OCI-LY3 (cell line): ENCODE measurements at regions not wholly inside any gene's neighbourhood (a gene's known extent, or its start where the extent isn't known, plus 50 kb on each side); places are given as distances from the start of the nearest gene placed in this dataset.

Source experiments
- H2AFZ ChIP-seq: fragments of 200-600, 300-600 bp; shearing (Covaris generic); 2 replicates; pipeline ENCODE4 v1.6.0; 2014; ENCODE audit warnings: antibody characterized with exemption, low read depth, low read length
- H3K27ac ChIP-seq: fragments of 200-600, 300-600 bp; sonication (generic); 2 replicates; pipeline ENCODE4 v1.5.1; 2014; ENCODE audit warnings: mild to moderate bottlenecking, low read length, moderate library complexity, mixed read lengths
- H3K27me3 ChIP-seq: fragments of 200-600, 300-600 bp; sonication (generic); 2 replicates; pipeline ENCODE4 v1.6.1; 2014; ENCODE audit warnings: low read depth, low read length, mixed read lengths
- H3K36me3 ChIP-seq: fragments of 200-600, 300-600 bp; sonication (generic); replicated peaks from 2 replicates; pipeline ENCODE3; 2014; ENCODE audit warnings: low read depth, low read length, mixed read lengths
- H3K4me1 ChIP-seq: fragments of 300-600, 200-600 bp; sonication (generic); 2 replicates; pipeline ENCODE4 v1.6.1; 2014; ENCODE audit warnings: low read length, mixed read lengths
- H3K4me2 ChIP-seq: fragments of 200-600, 300-600 bp; sonication (generic); 2 replicates; pipeline ENCODE4 v1.6.1; 2014; ENCODE audit warnings: low read length, mixed read lengths
- H3K4me3 ChIP-seq: fragments of 300-600, 200-600 bp; sonication (generic); 2 replicates; pipeline ENCODE4 v1.5.1; 2014; ENCODE audit warnings: antibody characterized with exemption, mild to moderate bottlenecking, low read length, moderate library complexity
- H3K79me2 ChIP-seq: fragments of 300-600, 200-600 bp; shearing (Covaris generic); 2 replicates; pipeline ENCODE4 v1.6.1; 2014; ENCODE audit warnings: mild to moderate bottlenecking, low read length, mixed read lengths
- H3K9ac ChIP-seq: fragments of 300-600, 200-600 bp; shearing (Covaris generic); 2 replicates; pipeline ENCODE4 v1.6.0; 2014; ENCODE audit warnings: mild to moderate bottlenecking, low read length, moderate library complexity
- H3K9me3 ChIP-seq: fragments of 200-600, 300-600 bp; shearing (Covaris generic); 2 replicates; pipeline ENCODE4 v1.6.1; 2014; ENCODE audit warnings: low read length, mixed read lengths; ENCODE audit not compliant: insufficient read depth
- H4K20me1 ChIP-seq: fragments of 200-600, 300-600 bp; sonication (generic); 2 replicates; pipeline ENCODE4 v1.6.1; 2016; ENCODE audit warnings: low read length, mixed read lengths; ENCODE audit not compliant: insufficient read depth
- CTCF ChIP-seq: fragments of 200-600, 300-600 bp; sonication (generic); IDR thresholded peaks from 2 replicates; pipeline ENCODE4 v1.5.1; 2014; ENCODE audit warnings: antibody characterized with exemption, low read length, low read depth
- EZH2phosphoT487 ChIP-seq: fragments of 200-600 bp; shearing (Covaris generic); IDR thresholded peaks from 2 replicates; pipeline ENCODE4 v1.6.1; 2018; ENCODE audit warnings: antibody characterized with exemption, mixed run types, low read depth

DNA sequence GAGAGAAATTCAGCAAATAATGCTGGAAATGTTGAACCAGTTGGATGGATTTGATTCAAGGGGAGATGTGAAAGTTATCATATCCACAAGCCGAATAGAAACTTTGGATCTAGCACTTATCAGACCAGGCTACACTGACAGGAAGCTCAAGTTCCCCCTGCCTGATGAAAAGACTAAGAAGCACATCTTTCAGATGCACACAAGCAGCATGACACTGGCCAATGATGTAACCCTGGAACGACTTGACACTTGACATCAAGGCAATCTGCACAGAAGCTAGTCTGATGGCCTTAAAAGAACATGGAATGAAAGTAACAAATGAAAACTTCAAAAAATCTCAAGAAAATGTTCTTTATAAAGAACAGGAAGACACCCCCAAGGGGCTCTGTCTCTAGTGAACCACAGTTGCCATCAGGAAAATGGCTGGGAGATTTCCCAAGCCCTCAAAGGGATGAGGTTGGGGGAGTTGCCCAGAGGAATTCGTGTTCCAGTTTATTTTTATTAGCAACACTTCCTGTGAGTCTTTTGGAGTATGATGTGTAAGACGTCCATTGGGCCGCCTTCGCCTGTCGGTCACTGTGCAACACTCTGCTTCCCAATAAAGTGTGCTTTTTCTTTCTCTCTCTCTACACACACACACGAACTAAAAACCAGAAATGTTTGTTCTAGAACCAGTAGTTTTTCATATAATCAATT, 200.0 kb downstream of the HIBADH start:
- Histone ChIP-seq H2AFZ (no peak overlapping the region), H3K9ac (no peak overlapping the region), H3K36me3 (no peaks in the 10 kb centered on the region), H4K20me1 (no peaks in the 10 kb centered on the region), H3K79me2 (no peaks in the 10 kb centered on the region), H3K9me3 (no peaks in the 10 kb centered on the region), H3K27me3 (peaks cover 6% of the 10 kb centered on the region), H3K27ac (no peak overlapping the region), H3K4me1 (no peaks in the 10 kb centered on the region), H3K4me3 (no peak overlapping the region), H3K4me2 (no peak overlapping the region)
- TF ChIP-seq EZH2phosphoT487, result no peak

DNA sequence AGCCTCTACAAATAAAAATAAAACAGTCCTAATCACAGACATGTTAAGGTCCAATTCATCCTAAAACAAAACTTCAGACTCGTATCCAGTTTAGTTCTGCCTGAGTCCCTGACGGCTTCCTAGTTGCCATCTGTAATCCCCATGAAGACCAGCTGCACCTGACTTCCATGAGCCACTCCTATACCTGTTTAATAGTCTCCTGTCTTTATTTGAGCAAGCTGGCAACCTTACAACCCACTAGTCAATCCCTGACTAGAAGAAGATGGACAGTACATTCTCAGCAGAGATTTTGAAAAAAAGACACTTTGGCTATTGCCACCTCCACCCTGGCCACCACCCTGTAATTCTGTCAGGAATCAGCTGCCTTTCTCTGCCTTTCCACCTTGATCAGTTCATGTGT, 197.7 kb downstream of the HIBADH start:
- Histone ChIP-seq H3K9me3 (no peaks in the 10 kb centered on the region), H3K79me2 (no peaks in the 10 kb centered on the region), H2AFZ (no peak overlapping the region), H3K4me2 (no peak overlapping the region), H4K20me1 (no peaks in the 10 kb centered on the region), H3K36me3 (no peaks in the 10 kb centered on the region), H3K4me3 (no peak overlapping the region), H3K27ac (no peak overlapping the region), H3K9ac (no peak overlapping the region), H3K4me1 (no peaks in the 10 kb centered on the region), H3K27me3 (peaks cover 6% of the 10 kb centered on the region)
- TF ChIP-seq CTCF (no peak), EZH2phosphoT487 (no peak)

- no peaks in the 10 kb centered on the region for H3K9me3 ChIP-seq
- no peak for TF ChIP-seq CTCF
- TF ChIP-seq EZH2phosphoT487, result no peak
Measured at GRCh38 chr7:27466703-27467102, 196.0 kb downstream of the HIBADH start.

DNA sequence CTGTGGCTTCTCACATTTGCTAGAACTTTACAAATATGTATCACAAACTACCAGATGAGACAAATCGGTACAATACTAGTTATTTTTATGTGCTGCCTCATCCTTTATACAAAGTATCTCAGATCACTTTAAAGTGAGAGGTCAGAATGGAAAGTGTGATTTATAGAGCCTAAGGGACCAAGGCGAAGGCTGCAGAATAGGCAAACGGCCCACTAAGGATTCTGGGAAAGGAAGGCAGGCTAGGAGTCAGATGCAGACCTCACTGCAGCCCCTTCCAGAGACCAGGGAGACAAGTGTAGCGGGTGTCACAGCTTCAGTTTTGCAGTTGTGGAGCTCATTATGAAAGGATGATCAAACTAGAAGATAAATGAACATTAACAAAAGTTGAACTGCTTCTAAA, 190.6 kb downstream of the HIBADH start:
- H3K27ac ChIP-seq, result no peak overlapping the region
- H3K4me1 ChIP-seq, result no peaks in the 10 kb centered on the region
- no peaks in the 10 kb centered on the region for H4K20me1 ChIP-seq
- H3K79me2 ChIP-seq, result no peaks in the 10 kb centered on the region
- no peaks in the 10 kb centered on the region for H3K9me3 ChIP-seq
- no peak overlapping the region for H2AFZ ChIP-seq
- no peaks in the 10 kb centered on the region for H3K36me3 ChIP-seq
- no peak overlapping the region for H3K4me2 ChIP-seq
- no peak for TF ChIP-seq CTCF
- no peak for TF ChIP-seq EZH2phosphoT487
- no peak overlapping the region for H3K9ac ChIP-seq
- no peak overlapping the region for H3K4me3 ChIP-seq
- H3K27me3 ChIP-seq, result no peaks in the 10 kb centered on the region

More at GRCh38 chr7:27466703-27467102, 196.0 kb downstream of the HIBADH start:
- Histone ChIP-seq H3K79me2 (no peaks in the 10 kb centered on the region), H3K9ac (no peak overlapping the region), H3K4me3 (no peak overlapping the region), H3K4me2 (no peak overlapping the region), H3K27ac (no peak overlapping the region), H2AFZ (no peak overlapping the region), H3K27me3 (peaks cover 6% of the 10 kb centered on the region), H3K36me3 (no peaks in the 10 kb centered on the region), H4K20me1 (no peaks in the 10 kb centered on the region), H3K4me1 (no peaks in the 10 kb centered on the region)
